ENCODE measurements at regions not wholly inside any gene's neighbourhood (a gene's known extent, or its start where the extent isn't known, plus 50 kb on each side); places are given as distances from the start of the nearest gene placed in this dataset.

DNA sequence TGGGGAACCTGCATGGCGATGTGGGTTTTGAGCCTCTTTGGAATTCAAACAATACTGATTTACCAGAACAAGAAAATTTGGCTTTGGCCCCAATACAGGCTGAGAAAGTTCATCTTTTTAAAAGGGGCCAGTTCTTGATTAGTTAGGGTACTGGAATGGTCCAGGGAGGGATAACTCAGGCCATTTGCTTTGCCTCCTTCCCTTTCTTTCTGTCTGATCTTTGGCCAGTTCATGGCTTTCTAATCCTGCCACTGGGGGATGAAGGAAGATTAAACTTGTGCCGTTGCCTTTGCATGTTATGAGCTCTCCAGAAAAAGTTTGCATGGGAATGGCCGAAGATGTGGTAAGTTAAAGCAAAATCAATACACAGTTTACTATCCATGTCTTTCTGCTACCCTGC lies 78.4 kb downstream of the ADAMTS15 start:
- TF ChIP-seq, protein P1, sequence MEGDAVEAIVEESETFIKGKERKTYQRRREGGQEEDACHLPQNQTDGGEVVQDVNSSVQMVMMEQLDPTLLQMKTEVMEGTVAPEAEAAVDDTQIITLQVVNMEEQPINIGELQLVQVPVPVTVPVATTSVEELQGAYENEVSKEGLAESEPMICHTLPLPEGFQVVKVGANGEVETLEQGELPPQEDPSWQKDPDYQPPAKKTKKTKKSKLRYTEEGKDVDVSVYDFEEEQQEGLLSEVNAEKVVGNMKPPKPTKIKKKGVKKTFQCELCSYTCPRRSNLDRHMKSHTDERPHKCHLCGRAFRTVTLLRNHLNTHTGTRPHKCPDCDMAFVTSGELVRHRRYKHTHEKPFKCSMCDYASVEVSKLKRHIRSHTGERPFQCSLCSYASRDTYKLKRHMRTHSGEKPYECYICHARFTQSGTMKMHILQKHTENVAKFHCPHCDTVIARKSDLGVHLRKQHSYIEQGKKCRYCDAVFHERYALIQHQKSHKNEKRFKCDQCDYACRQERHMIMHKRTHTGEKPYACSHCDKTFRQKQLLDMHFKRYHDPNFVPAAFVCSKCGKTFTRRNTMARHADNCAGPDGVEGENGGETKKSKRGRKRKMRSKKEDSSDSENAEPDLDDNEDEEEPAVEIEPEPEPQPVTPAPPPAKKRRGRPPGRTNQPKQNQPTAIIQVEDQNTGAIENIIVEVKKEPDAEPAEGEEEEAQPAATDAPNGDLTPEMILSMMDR (IDR thresholded peaks at IDR 0.05; ENCODE audit: insufficient read depth, low read length, missing control alignments): no peak
- no peak overlapping the region for H3K4me3 ChIP-seq (ENCODE audit: low read depth, low read length)
- POLR2A ChIA-PET: no interaction called here
- DNase-seq (ENCODE audit: low read depth, low spot score): no peak
- CTCF ChIA-PET: interaction anchor here (1.4 kb wide), 1 partner anchor 337 kb away, joined by 3 read pairs; no protein-coding TSS in a partner anchor

DNA sequence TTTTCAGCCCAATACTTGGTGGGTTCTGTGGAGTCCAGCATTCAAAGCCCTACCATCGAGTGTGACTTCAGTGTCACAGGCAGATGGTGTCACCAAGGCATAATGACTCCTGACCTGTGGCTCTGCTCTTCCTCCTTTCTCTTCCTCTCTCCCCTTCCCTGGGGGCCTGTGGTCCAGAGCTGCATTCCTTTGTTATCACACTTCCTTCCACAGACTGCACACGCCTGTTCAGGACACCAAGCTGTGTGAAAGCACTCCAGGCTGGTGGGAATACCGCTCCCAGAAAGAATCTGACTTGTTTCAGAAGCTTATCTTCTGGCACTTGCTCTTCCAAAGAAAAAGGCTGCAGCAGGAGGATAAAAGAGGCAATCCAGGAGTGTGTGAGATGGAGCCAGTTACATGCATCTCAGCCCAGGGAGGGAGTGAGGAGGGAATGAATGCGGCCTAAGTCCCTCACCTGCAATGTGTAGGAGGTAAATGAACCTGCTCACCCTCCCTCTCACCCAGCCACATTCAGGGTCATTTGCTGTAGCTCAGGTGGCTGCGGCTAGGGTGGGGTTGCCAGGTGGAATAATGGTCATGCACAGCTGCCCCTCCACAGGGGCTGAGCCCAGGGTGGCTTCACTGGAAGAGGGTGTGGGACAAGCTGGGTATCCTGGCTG lies 79.3 kb downstream of the ADAMTS15 start:
- ChIA-PET CTCF (interaction anchor here (1.4 kb wide), 1 partner anchor 336 kb away, joined by 3 read pairs; no protein-coding TSS in a partner anchor), POLR2A (no interaction called here)
- TF ChIP-seq, protein P1 (IDR thresholded peaks at IDR 0.05; ENCODE audit: insufficient read depth, low read length, missing control alignments): no peak
- DNase-seq (ENCODE audit: low read depth, low spot score): no peak
- H3K4me3 ChIP-seq (ENCODE audit: low read depth, low read length): no peak overlapping the region

DNA sequence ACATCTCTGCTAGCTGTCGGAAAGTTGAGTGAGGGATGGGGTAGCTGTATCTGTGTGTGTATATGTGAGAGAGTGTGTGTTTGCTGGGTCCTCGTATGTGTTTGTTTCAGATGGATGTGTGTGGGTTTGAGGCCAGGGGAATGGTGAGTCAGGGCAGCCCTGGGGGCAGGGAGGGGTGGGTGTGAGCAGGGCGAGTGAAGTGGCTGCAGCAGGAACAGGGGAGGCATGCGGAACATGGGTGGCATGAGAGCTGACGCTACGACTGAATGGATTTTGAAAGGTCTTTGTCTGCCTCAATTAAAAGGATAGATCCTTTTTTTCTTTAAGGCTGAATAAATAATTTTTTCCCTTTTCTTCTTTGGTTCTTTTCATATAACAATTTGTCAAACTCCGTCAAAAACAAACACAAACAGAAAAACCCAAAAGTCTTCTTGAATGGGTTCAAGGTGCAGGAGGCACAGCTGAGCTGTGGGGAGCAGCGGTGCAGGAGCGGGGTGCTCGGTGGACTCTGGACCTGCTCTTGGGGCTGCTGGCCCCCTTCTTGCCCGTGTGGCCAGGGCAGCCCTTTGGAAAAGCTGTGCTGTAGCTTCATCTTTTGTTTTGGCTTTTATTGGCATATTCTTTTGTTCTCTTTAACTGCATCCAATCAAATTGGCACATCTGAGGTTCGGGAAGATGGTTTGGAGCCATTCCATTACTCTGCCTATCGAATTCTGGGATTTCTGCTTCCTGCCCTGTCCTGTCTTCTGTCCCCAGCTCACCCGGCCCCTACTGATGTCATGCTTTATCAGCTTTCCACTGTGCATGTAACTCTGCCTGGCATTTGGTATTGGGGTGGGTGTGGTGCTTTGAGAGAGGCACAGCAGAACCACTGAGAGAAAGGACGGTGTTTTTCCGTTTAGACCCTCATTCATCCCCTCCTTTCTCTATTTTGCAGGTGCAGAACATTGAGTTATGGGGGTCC lies 80.1 kb downstream of the ADAMTS15 start:
- CTCF ChIA-PET: no interaction called here
- POLR2A ChIA-PET: no interaction called here
- no peak overlapping the region for H3K4me3 ChIP-seq (ENCODE audit: low read depth, low read length)
- DNase-seq (ENCODE audit: low read depth, low spot score): no peak
- TF ChIP-seq, protein P1 (IDR thresholded peaks at IDR 0.05; ENCODE audit: insufficient read depth, low read length, missing control alignments): no peak

DNA sequence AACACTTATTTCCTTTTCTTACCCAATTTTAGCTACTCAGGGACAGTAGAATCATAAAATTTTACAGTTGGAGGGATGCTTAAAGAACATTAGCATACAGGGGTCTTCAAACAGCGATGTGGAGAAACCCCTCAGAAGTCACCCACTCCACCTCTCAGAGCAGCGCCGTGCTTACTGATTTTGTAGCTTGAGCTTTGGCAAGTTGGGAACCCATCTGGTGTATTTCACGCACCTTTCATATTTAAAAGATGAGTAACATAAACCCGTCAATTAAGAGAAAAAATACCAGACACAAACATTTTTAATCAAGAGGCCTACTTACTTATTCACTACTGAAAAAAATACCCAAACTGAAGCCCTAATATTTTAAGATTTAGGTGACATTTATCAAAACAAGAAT lies 80.9 kb downstream of the ADAMTS15 start:
- DNase-seq (ENCODE audit: low read depth, low spot score): no peak
- ChIA-PET POLR2A (no interaction called here), CTCF (no interaction called here)
- TF ChIP-seq, protein P1 (IDR thresholded peaks at IDR 0.05; ENCODE audit: insufficient read depth, low read length, missing control alignments): no peak
- H3K4me3 ChIP-seq (ENCODE audit: low read depth, low read length): no peak overlapping the region

DNA sequence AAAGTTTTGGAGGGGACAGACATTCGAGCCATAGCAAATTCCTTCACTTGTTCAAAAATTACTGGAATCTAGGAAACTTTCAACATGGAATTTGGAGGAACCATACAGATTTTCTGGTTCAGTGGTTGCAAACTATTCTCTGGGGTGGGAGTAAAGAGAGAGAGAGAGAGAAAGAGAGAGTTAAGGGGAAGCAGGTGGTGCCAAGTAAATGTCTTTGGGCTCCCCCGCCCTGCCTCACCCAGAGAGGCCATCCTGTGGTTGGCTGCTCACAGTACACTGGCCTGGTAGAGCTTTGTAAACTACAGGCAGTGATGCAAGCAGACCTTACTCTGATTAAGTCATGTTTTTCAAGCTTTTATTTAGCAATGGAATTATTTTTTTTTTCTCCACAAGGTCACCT lies 82.6 kb downstream of the ADAMTS15 start:
- ChIA-PET POLR2A (no interaction called here), CTCF (interaction anchor here (1.4 kb wide), 1 partner anchor 93 kb away, joined by 3 read pairs; no protein-coding TSS in a partner anchor)
- no peak overlapping the region for H3K4me3 ChIP-seq (ENCODE audit: low read depth, low read length)
- no peak for DNase-seq (ENCODE audit: low read depth, low spot score)
- TF ChIP-seq, protein P1 (IDR thresholded peaks at IDR 0.05; ENCODE audit: insufficient read depth, low read length, missing control alignments): no peak
